ENCODE measurements at regions not wholly inside any gene's neighbourhood (a gene's known extent, or its start where the extent isn't known, plus 50 kb on each side); places are given as distances from the start of the nearest gene placed in this dataset.

GRCh38 chr5:112653638-112654205, 84.0 kb upstream of the APC start:
- DNase-seq (ENCODE audit: low spot score) = no peak

- no peak for DNase-seq (ENCODE audit: low spot score)
Measured at GRCh38 chr5:112655513-112655912, 82.2 kb upstream of the APC start.

GRCh38 chr5:112656451-112656850, 81.2 kb upstream of the APC start:
- no peak for DNase-seq (ENCODE audit: low spot score)

- DNase-seq (ENCODE audit: low spot score) = no peak
Measured at GRCh38 chr5:112657804-112658203, 79.9 kb upstream of the APC start.

GRCh38 chr5:112660359-112660758, 77.3 kb upstream of the APC start:
- DNase-seq (ENCODE audit: low spot score) = no peak

- DNase-seq (ENCODE audit: low spot score) = no peak
Measured at GRCh38 chr5:112663146-112663545, 74.5 kb upstream of the APC start.

GRCh38 chr5:112668016-112668415, 69.7 kb upstream of the APC start:
- DNase-seq (ENCODE audit: low spot score) = no peak

- DNase-seq (ENCODE audit: low spot score) = no peak
Measured at GRCh38 chr5:112668911-112669310, 68.8 kb upstream of the APC start.

GRCh38 chr5:112669328-112669963, 68.2 kb upstream of the APC start:
- DNase-seq (ENCODE audit: low spot score) = no peak

GRCh38 chr5:112671687-112672086, 66.0 kb upstream of the APC start:
- DNase-seq (ENCODE audit: low spot score) = no peak

GRCh38 chr5:112681481-112681908, 56.2 kb upstream of the APC start:
- DNase-seq (ENCODE audit: low spot score) = no peak

- no peak for DNase-seq (ENCODE audit: low spot score)
Measured at GRCh38 chr5:112682621-112683061, 55.0 kb upstream of the APC start.

- DNase-seq (ENCODE audit: low spot score) = no peak
Measured at GRCh38 chr5:112684121-112684520, 53.6 kb upstream of the APC start.

GRCh38 chr5:112684737-112685136, 52.9 kb upstream of the APC start:
- no peak for DNase-seq (ENCODE audit: low spot score)

GRCh38 chr5:112685386-112685785, 52.3 kb upstream of the APC start:
- DNase-seq (ENCODE audit: low spot score) = no peak

GRCh38 chr5:112685931-112686330, 51.8 kb upstream of the APC start:
- DNase-seq (ENCODE audit: low spot score) = no peak

GRCh38 chr5:112686675-112687074, 51.0 kb upstream of the APC start:
- no peak for DNase-seq (ENCODE audit: low spot score)

GRCh38 chr5:112687306-112687705, 50.4 kb upstream of the APC start:
- DNase-seq (ENCODE audit: low spot score) = no peak
